Chondrocyte (in vitro differentiated cells): ENCODE measurements at regions not wholly inside any gene's neighbourhood (a gene's known extent, or its start where the extent isn't known, plus 50 kb on each side); places are given as distances from the start of the nearest gene placed in this dataset.

Source experiments
- DNase-seq: peaks from one replicate; pipeline ENCODE4 v3.0.0; 2021; ENCODE audit warnings: mixed read lengths, low spot score
- H3K27ac Mint-ChIP-seq: one replicate; pipeline ENCODE4 v1.8.0; 2021; ENCODE audit warnings: mild to moderate bottlenecking, moderate library complexity, mixed read lengths; ENCODE audit not compliant: unreplicated experiment
- H3K27me3 Mint-ChIP-seq: 2 replicates; pipeline ENCODE4 v1.8.0; 2021; ENCODE audit warnings: low read depth, mixed read lengths
- H3K36me3 Mint-ChIP-seq: 2 replicates; pipeline ENCODE4 v1.8.0; 2021; ENCODE audit warnings: low read depth, mixed read lengths
- H3K4me1 Mint-ChIP-seq: 2 replicates; pipeline ENCODE4 v1.8.0; 2021; ENCODE audit warnings: low read depth, mild to moderate bottlenecking, mixed read lengths
- H3K4me3 Mint-ChIP-seq: one replicate; pipeline ENCODE4 v1.8.0; 2021; ENCODE audit warnings: mild to moderate bottlenecking, moderate library complexity, mixed read lengths; ENCODE audit not compliant: unreplicated experiment
- H3K9me3 Mint-ChIP-seq: 2 replicates; pipeline ENCODE4 v1.8.0; 2021; ENCODE audit warnings: low read depth, mixed read lengths
- TF ChIP-seq, protein P1 (sequence below): fragments of 200-600 bp; sonication (generic); IDR thresholded peaks from 2 replicates; pipeline ENCODE4 v1.5.0; 2021; ENCODE audit warnings: antibody characterized with exemption, mild to moderate bottlenecking, moderate library complexity

DNA sequence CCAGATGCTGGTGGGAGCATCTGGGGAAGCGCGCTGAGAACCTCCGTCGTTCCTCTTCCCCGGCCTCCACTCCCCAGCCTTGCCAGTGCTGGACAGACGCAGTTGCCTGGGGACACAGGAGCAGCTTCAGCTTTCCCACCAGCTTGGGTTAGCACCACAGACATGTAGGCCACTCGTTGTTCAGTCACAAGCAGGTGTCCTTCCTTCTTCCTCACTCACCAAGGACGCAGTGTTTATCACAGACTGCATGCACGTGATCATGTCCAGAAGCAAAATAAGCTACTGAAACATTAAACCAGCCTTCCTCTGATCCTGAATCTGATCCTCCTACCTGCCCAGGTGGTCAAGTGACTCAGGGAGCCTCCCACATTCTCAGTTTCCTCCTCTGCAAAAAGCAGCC lies 232.9 kb downstream of the SYK start:
- Mint-ChIP-seq H3K9me3 (no peaks in the 10 kb centered on the region), H3K27ac (no peak overlapping the region), H3K4me3 (no peak overlapping the region), H3K36me3 (no peaks in the 10 kb centered on the region), H3K27me3 (no peaks in the 10 kb centered on the region), H3K4me1 (peaks cover 18% of the 10 kb centered on the region)
- peak; percentile 38 for DNase-seq
- TF ChIP-seq, protein P1, sequence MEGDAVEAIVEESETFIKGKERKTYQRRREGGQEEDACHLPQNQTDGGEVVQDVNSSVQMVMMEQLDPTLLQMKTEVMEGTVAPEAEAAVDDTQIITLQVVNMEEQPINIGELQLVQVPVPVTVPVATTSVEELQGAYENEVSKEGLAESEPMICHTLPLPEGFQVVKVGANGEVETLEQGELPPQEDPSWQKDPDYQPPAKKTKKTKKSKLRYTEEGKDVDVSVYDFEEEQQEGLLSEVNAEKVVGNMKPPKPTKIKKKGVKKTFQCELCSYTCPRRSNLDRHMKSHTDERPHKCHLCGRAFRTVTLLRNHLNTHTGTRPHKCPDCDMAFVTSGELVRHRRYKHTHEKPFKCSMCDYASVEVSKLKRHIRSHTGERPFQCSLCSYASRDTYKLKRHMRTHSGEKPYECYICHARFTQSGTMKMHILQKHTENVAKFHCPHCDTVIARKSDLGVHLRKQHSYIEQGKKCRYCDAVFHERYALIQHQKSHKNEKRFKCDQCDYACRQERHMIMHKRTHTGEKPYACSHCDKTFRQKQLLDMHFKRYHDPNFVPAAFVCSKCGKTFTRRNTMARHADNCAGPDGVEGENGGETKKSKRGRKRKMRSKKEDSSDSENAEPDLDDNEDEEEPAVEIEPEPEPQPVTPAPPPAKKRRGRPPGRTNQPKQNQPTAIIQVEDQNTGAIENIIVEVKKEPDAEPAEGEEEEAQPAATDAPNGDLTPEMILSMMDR, result no peak

GRCh38 chr9:91034976-91035824 lies 233.6 kb downstream of the SYK start:
- TF ChIP-seq, protein P1, result no peak
- DNase-seq, result peak; percentile 57
- Mint-ChIP-seq H3K27me3 (no peaks in the 10 kb centered on the region), H3K4me1 (peaks cover 18% of the 10 kb centered on the region), H3K9me3 (no peaks in the 10 kb centered on the region), H3K4me3 (no peak overlapping the region), H3K36me3 (no peaks in the 10 kb centered on the region), H3K27ac (no peak overlapping the region)

DNA sequence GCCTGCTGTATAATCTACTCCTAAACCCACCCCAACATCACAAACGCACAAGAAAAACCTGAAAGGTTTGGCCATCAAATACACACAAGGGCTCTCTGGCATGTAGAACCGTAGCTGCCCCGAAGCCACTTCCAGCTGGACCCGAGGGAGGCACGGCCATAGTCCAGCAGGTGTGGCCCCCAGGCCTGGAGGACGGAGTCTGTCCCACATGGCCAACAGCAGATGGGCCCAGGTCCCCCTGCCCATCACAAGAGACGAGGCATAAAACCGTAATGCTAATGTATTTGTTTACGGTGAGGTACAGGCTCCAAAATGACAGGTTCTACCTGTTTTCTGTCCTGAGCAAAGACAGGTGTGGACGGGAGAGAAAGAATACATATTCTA lies 234.2 kb downstream of the SYK start:
- Mint-ChIP-seq H3K27ac (no peak overlapping the region), H3K4me3 (no peak overlapping the region), H3K36me3 (no peaks in the 10 kb centered on the region), H3K4me1 (peaks cover 18% of the 10 kb centered on the region), H3K9me3 (no peaks in the 10 kb centered on the region), H3K27me3 (no peaks in the 10 kb centered on the region)
- TF ChIP-seq, protein P1, result no peak
- peak; percentile 54 for DNase-seq

GRCh38 chr9:91036356-91036755 lies 234.7 kb downstream of the SYK start:
- Mint-ChIP-seq H3K27me3 (no peaks in the 10 kb centered on the region), H3K27ac (no peak overlapping the region), H3K4me1 (peaks cover 18% of the 10 kb centered on the region), H3K9me3 (no peaks in the 10 kb centered on the region), H3K36me3 (no peaks in the 10 kb centered on the region), H3K4me3 (no peak overlapping the region)
- peak; percentile 64 for DNase-seq
- TF ChIP-seq, protein P1, result no peak

DNA sequence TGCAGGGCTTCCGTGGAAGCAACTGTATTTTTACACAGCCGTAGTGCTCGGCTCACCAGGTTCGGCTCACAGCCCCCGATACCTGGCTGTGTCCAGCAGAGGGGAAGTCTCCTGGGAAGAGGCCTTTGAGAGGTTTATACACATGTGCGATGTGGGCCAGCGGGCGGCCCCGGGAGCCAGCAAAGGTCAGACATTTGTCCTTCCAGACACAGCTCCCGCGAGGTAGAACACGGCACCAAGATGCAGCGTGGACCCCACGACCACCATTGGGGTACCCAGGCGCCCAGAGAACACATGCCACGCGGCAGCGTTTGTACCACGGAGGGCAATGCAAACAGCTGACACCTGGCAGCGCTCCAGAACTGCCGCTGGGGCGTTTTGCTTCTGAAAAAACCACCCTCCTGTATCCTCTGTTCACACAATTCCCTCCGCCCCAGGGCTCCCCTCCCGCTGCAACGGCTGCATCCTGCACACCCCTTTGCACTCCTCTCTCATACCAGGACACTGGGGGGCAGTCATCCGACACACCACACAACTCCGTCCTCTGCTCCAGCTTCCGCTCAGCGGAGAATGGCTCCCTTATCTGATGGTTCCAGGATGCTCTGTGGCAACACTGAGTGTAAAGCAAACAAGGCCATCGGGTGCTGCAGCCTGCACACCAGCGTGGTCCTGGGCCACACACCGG lies 235.3 kb downstream of the SYK start:
- Mint-ChIP-seq H3K27me3 (no peaks in the 10 kb centered on the region), H3K9me3 (no peaks in the 10 kb centered on the region), H3K36me3 (no peaks in the 10 kb centered on the region), H3K4me3 (peak overlapping the region; percentile 17), H3K4me1 (peaks cover 18% of the 10 kb centered on the region), H3K27ac (no peak overlapping the region)
- TF ChIP-seq, protein P1, result peak; percentile 83
- peak; percentile 91 for DNase-seq
